HuH-7 (cell line): ENCODE measurements at regions not wholly inside any gene's neighbourhood (a gene's known extent, or its start where the extent isn't known, plus 50 kb on each side); places are given as distances from the start of the nearest gene placed in this dataset.
"Not testable (repeated sequence)": the region's sequence is repeated elsewhere in the genome, so short reads cannot be mapped to it uniquely, and the experiment has no call there.

Source experiments
- DNase-seq: peaks from one replicate; pipeline ENCODE4 v3.0.0; 2011; ENCODE audit warnings: low spot score

- DNase-seq: no peak
Measured at GRCh38 chr9:80995759-80996158, 693.6 kb downstream of the TLE1 start.

- no peak for DNase-seq
Measured at GRCh38 chr9:80994892-80995291, 694.5 kb downstream of the TLE1 start.

GRCh38 chr9:80985595-80985994 is 703.8 kb downstream of the TLE1 start:
- not testable (repeated sequence) for DNase-seq

GRCh38 chr9:80976403-80976802 is 712.9 kb downstream of the TLE1 start:
- no peak for DNase-seq

GRCh38 chr9:80970377-80970776 is 719.0 kb downstream of the TLE1 start:
- not testable (repeated sequence) for DNase-seq

GRCh38 chr9:80968611-80969010 is 720.7 kb downstream of the TLE1 start:
- no peak for DNase-seq

- no peak for DNase-seq
Measured at GRCh38 chr9:80964914-80965313, 724.4 kb downstream of the TLE1 start.

- no peak for DNase-seq
Measured at GRCh38 chr9:80964374-80964773, 725.0 kb downstream of the TLE1 start.

- no peak for DNase-seq
Measured at GRCh38 chr9:80957801-80958200, 731.5 kb downstream of the TLE1 start.

GRCh38 chr9:80954521-80954920 is 734.8 kb downstream of the TLE1 start:
- DNase-seq: no peak

GRCh38 chr9:80952363-80952922 is 736.9 kb downstream of the TLE1 start:
- DNase-seq: no peak

GRCh38 chr9:80951675-80952074 is 737.7 kb downstream of the TLE1 start:
- DNase-seq: no peak

- DNase-seq: no peak
Measured at GRCh38 chr9:80948876-80949275, 740.5 kb downstream of the TLE1 start.

- no peak for DNase-seq
Measured at GRCh38 chr9:80948066-80948465, 741.3 kb downstream of the TLE1 start.

GRCh38 chr9:80946496-80947170 is 742.7 kb downstream of the TLE1 start:
- no peak for DNase-seq

- DNase-seq: no peak
Measured at GRCh38 chr9:80945436-80945835, 743.9 kb downstream of the TLE1 start.

- no peak for DNase-seq
Measured at GRCh38 chr9:80937645-80938044, 751.7 kb downstream of the TLE1 start.

GRCh38 chr9:80934095-80934494 is 755.3 kb downstream of the TLE1 start:
- DNase-seq: no peak

- DNase-seq: no peak
Measured at GRCh38 chr9:80932947-80933780, 756.2 kb downstream of the TLE1 start.

- DNase-seq: no peak
Measured at GRCh38 chr9:80932181-80932580, 757.2 kb downstream of the TLE1 start.

GRCh38 chr9:80931163-80931562 is 758.2 kb downstream of the TLE1 start:
- DNase-seq: no peak

GRCh38 chr9:80928697-80929096 is 760.6 kb downstream of the TLE1 start:
- no peak for DNase-seq

- no peak for DNase-seq
Measured at GRCh38 chr9:80926611-80927010, 762.7 kb downstream of the TLE1 start.
